Liver (tissue), 8 donors: ENCODE measurements at regions not wholly inside any gene's neighbourhood (a gene's known extent, or its start where the extent isn't known, plus 50 kb on each side); places are given as distances from the start of the nearest gene placed in this dataset.

Experiments used
- DNase-seq: peaks from one replicate; pipeline ENCODE4 v3.0.0-alpha.2; 2017; ENCODE audit warnings: low spot score
- H3K27ac ChIP-seq, 2 donors: one replicate each; pipeline ENCODE4 v1.7.0; 2013; ENCODE audit warnings: inconsistent platforms in 2 of 2, low read length in 2 of 2, control low read depth in 1 of 2, low read depth in 1 of 2, mild to moderate bottlenecking in 1 of 2
- H3K27me3 ChIP-seq, 4 donors: one replicate each; pipeline versions ENCODE4 v1.6.1 to v1.7.0; 2013; ENCODE audit warnings: low read length in 3 of 4, inconsistent platforms in 1 of 4, mild to moderate bottlenecking in 1 of 4, moderate library complexity in 1 of 4; ENCODE audit not compliant: control insufficient read depth in 4 of 4, insufficient read depth in 4 of 4
- H3K36me3 ChIP-seq, 4 donors: one replicate each; pipeline versions ENCODE4 v1.6.1 to v1.7.0; 2013; ENCODE audit warnings: low read length in 3 of 4, mild to moderate bottlenecking in 3 of 4, low read depth in 1 of 4, moderate library complexity in 1 of 4; ENCODE audit not compliant: control insufficient read depth in 4 of 4, insufficient read depth in 3 of 4
- H3K4me1 ChIP-seq, 4 donors: one replicate each; pipeline versions ENCODE4 v1.6.1 to v1.7.0; 2013; ENCODE audit warnings: low read length in 3 of 4, mild to moderate bottlenecking in 3 of 4, moderate library complexity in 1 of 4; ENCODE audit not compliant: control insufficient read depth in 4 of 4, insufficient read depth in 4 of 4
- H3K4me3 ChIP-seq, 3 donors: one replicate each; pipeline versions ENCODE4 v1.6.1 to v1.7.0; 2013; ENCODE audit warnings: low read length in 3 of 3, control low read depth in 1 of 3, low read depth in 1 of 3, mild to moderate bottlenecking in 1 of 3
- H3K9ac ChIP-seq, 2 donors: one replicate each; pipeline ENCODE4 v1.7.0; 2013; ENCODE audit warnings: low read length in 2 of 2, mild to moderate bottlenecking in 2 of 2, moderate library complexity in 2 of 2, control low read depth in 1 of 2, low read depth in 1 of 2
- H3K9me3 ChIP-seq, 4 donors: one replicate each; pipeline versions ENCODE4 v1.6.1 to v1.7.0; 2013; ENCODE audit warnings: low read length in 3 of 4; ENCODE audit not compliant: control insufficient read depth in 4 of 4
- FOXA1 ChIP-seq: IDR thresholded peaks from 2 replicates; pipeline ENCODE4 v1.6.1; 2016; ENCODE audit warnings: antibody characterized with exemption
- FOXA2 ChIP-seq: IDR thresholded peaks from 2 replicates; pipeline ENCODE4 v1.6.1; 2016; ENCODE audit warnings: antibody characterized with exemption
- GABPA ChIP-seq, 2 donors: IDR thresholded peaks in 1 of 2; conservative IDR thresholded peaks in 1 of 2; 2 replicates each; pipeline ENCODE4 v1.6.1; 2016; ENCODE audit warnings: antibody characterized with exemption in 2 of 2, mild to moderate bottlenecking in 1 of 2, moderate library complexity in 1 of 2
- HNF4A ChIP-seq, 2 donors: conservative IDR thresholded peaks; 2 replicates each; pipeline ENCODE4 v1.6.1; 2016; ENCODE audit warnings: antibody characterized with exemption in 2 of 2, mild to moderate bottlenecking in 2 of 2
- HNF4G ChIP-seq: IDR thresholded peaks from 2 replicates; pipeline ENCODE4 v1.6.1; 2016; ENCODE audit warnings: antibody characterized with exemption
- JUND ChIP-seq, 2 donors: IDR thresholded peaks; 2 replicates each; pipeline ENCODE4 v1.6.1; 2016; ENCODE audit warnings: antibody characterized with exemption in 2 of 2
- NR2F2 ChIP-seq: IDR thresholded peaks from 2 replicates; pipeline ENCODE4 v1.6.1; 2016; ENCODE audit warnings: antibody characterized with exemption
- RAD21 ChIP-seq, 2 donors: IDR thresholded peaks; 2 replicates each; pipeline ENCODE4 v1.6.1; 2016; ENCODE audit warnings: antibody characterized with exemption in 2 of 2, mild to moderate bottlenecking in 2 of 2
- RXRA ChIP-seq, 2 donors: IDR thresholded peaks; 2 replicates each; pipeline ENCODE4 v1.6.1; 2017 to 2018; ENCODE audit warnings: antibody characterized with exemption in 2 of 2, mild to moderate bottlenecking in 1 of 2
- SP1 ChIP-seq: IDR thresholded peaks from 2 replicates; pipeline ENCODE4 v1.6.1; 2018; ENCODE audit warnings: antibody characterized with exemption, mild to moderate bottlenecking
- TAF1 ChIP-seq: conservative IDR thresholded peaks from 2 replicates; pipeline ENCODE4 v1.6.1; 2016; ENCODE audit warnings: antibody characterized with exemption, mild to moderate bottlenecking
- YY1 ChIP-seq: IDR thresholded peaks from 2 replicates; pipeline ENCODE4 v1.6.1; 2016; ENCODE audit warnings: antibody characterized with exemption, mild to moderate bottlenecking
- WGBS: extraction: QIAGEN DNeasy Blood & Tissue Kit; methylation state at CpG from one replicate; pipeline ENCODE4 v1.1.7; 2013; 5-methylcytosine and 5-hydroxymethylcytosine counted together
- TF ChIP-seq, protein P1 (sequence below): IDR thresholded peaks from 2 replicates; pipeline ENCODE4 v1.6.1; 2016; ENCODE audit warnings: antibody characterized with exemption
- TF ChIP-seq, protein P2 (sequence below): IDR thresholded peaks from 2 replicates; pipeline ENCODE4 v1.6.1; 2016; ENCODE audit warnings: antibody characterized with exemption
- TF ChIP-seq, protein P3 (sequence below): fragments of 150-350 bp; IDR thresholded peaks from 2 replicates; pipeline ENCODE4 v1.5.1; 2017; ENCODE audit warnings: improper control_type of control experiment, low read depth, low read length; ENCODE audit not compliant: missing input control
- donor health status: healthy.
- donor health status: healthy.
- donor health status: healthy.
- donor health status: healthy.
- donor health status: healthy.

DNA sequence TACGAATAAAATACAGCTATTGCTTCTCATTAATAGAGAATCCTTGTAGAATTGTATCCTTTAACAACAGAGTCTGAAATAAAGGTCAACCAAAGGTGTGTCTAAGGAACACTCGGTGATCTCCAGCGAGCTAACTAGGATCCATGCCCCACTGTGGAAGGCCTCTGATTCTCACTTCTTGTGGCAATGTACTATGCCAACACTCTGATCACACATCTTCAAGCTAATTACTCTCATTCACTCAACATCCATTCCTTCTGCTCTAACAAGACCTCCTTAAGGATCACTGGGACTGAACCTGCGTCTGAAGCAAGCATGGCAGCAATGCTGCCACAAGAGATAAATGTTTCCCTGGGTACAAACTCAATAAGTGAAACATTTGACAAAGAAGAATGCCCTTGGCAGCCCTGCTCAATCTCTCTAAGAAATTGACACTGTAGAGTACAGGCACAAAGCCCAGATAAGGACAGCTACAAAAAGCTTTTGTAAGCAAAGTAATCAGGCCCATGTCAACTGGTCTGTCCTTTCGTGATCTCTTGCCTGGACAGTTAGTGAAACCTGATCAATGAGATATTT, 74.6 kb upstream of the PARD3B start:
- Histone ChIP-seq H3K36me3 (no peaks in the 10 kb centered on the region), H3K4me3 (no peak overlapping the region), H3K27me3 (no peaks in the 10 kb centered on the region), H3K4me1 (no peaks in the 10 kb centered on the region), H3K27ac (no peak overlapping the region), H3K9me3 (no peaks in the 10 kb centered on the region), H3K9ac (no peak overlapping the region)
- DNase-seq = no peak
- TF ChIP-seq RXRA (IDR thresholded peaks at IDR 0.05) (no peak), FOXA2 (no peak), FOXA1 (no peak), JUND (IDR thresholded peaks at IDR 0.05) (no peak), YY1 (no peak), RAD21 (IDR thresholded peaks at IDR 0.05) (no peak), HNF4A (conservative IDR thresholded peaks at IDR 0.05) (no peak), TAF1 (no peak)
- TF ChIP-seq, protein P1, sequence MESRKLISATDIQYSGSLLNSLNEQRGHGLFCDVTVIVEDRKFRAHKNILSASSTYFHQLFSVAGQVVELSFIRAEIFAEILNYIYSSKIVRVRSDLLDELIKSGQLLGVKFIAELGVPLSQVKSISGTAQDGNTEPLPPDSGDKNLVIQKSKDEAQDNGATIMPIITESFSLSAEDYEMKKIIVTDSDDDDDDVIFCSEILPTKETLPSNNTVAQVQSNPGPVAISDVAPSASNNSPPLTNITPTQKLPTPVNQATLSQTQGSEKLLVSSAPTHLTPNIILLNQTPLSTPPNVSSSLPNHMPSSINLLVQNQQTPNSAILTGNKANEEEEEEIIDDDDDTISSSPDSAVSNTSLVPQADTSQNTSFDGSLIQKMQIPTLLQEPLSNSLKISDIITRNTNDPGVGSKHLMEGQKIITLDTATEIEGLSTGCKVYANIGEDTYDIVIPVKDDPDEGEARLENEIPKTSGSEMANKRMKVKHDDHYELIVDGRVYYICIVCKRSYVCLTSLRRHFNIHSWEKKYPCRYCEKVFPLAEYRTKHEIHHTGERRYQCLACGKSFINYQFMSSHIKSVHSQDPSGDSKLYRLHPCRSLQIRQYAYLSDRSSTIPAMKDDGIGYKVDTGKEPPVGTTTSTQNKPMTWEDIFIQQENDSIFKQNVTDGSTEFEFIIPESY = no peak
- TF ChIP-seq, protein P2, sequence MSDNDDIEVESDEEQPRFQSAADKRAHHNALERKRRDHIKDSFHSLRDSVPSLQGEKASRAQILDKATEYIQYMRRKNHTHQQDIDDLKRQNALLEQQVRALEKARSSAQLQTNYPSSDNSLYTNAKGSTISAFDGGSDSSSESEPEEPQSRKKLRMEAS = no peak
- WGBS = 89% methylated on average over 5 of the region's 5 CpGs

DNA sequence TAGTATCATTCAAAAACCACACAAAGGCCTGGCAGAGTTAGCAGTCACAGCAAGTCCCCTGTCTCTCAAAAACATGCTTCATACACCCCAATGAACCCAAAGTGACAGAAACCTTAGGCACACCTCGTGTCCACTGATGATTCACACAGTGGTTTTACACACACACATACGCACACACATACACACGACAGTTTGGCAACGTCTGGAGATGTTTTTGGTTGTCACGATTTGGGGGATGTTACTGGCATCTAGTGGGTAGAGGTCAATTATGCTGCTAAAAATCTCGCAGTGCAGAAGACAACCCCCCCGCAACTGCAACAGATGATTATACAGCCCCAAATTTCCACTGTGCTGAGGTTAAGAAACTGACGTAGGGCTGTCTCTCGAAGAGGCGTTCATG, 72.9 kb upstream of the PARD3B start:
- Histone ChIP-seq H3K27me3 (no peaks in the 10 kb centered on the region), H3K27ac (no peak overlapping the region), H3K4me3 (no peak overlapping the region), H3K9ac (no peak overlapping the region), H3K4me1 (no peaks in the 10 kb centered on the region), H3K9me3 (no peaks in the 10 kb centered on the region), H3K36me3 (no peaks in the 10 kb centered on the region)
- DNase-seq = no peak
- WGBS = 92% methylated on average over 10 of the region's 10 CpGs
- TF ChIP-seq NR2F2 (no peak), RAD21 (IDR thresholded peaks at IDR 0.05) (no peak), HNF4G (no peak), TAF1 (no peak), FOXA2 (no peak), JUND (IDR thresholded peaks at IDR 0.05) (no peak), HNF4A (conservative IDR thresholded peaks at IDR 0.05) (no peak), FOXA1 (no peak), RXRA (IDR thresholded peaks at IDR 0.05) (no peak), GABPA (IDR thresholded peaks at IDR 0.05 in 1 of 2, conservative IDR thresholded peaks at IDR 0.05 in 1 of 2) (no peak), SP1 (no peak), YY1 (no peak)
- TF ChIP-seq, protein P3, sequence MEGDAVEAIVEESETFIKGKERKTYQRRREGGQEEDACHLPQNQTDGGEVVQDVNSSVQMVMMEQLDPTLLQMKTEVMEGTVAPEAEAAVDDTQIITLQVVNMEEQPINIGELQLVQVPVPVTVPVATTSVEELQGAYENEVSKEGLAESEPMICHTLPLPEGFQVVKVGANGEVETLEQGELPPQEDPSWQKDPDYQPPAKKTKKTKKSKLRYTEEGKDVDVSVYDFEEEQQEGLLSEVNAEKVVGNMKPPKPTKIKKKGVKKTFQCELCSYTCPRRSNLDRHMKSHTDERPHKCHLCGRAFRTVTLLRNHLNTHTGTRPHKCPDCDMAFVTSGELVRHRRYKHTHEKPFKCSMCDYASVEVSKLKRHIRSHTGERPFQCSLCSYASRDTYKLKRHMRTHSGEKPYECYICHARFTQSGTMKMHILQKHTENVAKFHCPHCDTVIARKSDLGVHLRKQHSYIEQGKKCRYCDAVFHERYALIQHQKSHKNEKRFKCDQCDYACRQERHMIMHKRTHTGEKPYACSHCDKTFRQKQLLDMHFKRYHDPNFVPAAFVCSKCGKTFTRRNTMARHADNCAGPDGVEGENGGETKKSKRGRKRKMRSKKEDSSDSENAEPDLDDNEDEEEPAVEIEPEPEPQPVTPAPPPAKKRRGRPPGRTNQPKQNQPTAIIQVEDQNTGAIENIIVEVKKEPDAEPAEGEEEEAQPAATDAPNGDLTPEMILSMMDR = no peak
- TF ChIP-seq, protein P1 = no peak
- TF ChIP-seq, protein P2 = no peak
